ENCODE measurements at regions not wholly inside any gene's neighbourhood (a gene's known extent, or its start where the extent isn't known, plus 50 kb on each side); places are given as distances from the start of the nearest gene placed in this dataset.

GRCh38 chr20:21577551-21577950 lies 63.7 kb upstream of the NKX2-2 start:
- no peak for DNase-seq (ENCODE audit: low read depth in 2 of 2)

GRCh38 chr20:21575981-21576740 lies 62.3 kb upstream of the NKX2-2 start:
- no peak for DNase-seq (ENCODE audit: low read depth in 2 of 2)

GRCh38 chr20:21575167-21575566 lies 61.3 kb upstream of the NKX2-2 start:
- DNase-seq (ENCODE audit: low read depth in 2 of 2), result no peak

- DNase-seq (ENCODE audit: low read depth in 2 of 2), result no peak
Observed at GRCh38 chr20:21574443-21574842, 60.6 kb upstream of the NKX2-2 start.

- DNase-seq (ENCODE audit: low read depth in 2 of 2), result no peak
Observed at GRCh38 chr20:21573259-21573658, 59.4 kb upstream of the NKX2-2 start.

GRCh38 chr20:21571841-21572690 lies 58.2 kb upstream of the NKX2-2 start:
- peak in 1 of 2 experiments; percentile 1 for DNase-seq (ENCODE audit: low read depth in 2 of 2)

GRCh38 chr20:21570285-21570992 lies 56.6 kb upstream of the NKX2-2 start:
- no peak for DNase-seq (ENCODE audit: low read depth in 2 of 2)

GRCh38 chr20:21569586-21569985 lies 55.7 kb upstream of the NKX2-2 start:
- no peak for DNase-seq (ENCODE audit: low read depth in 2 of 2)

GRCh38 chr20:21564127-21564773 lies 50.4 kb upstream of the NKX2-2 start:
- no peak for DNase-seq (ENCODE audit: low read depth in 2 of 2)

All from fibroblast of skin of left quadriceps (primary cell).